HG03575 (cell line): ENCODE measurements at regions not wholly inside any gene's neighbourhood (a gene's known extent, or its start where the extent isn't known, plus 50 kb on each side); places are given as distances from the start of the nearest gene placed in this dataset.

ENCODE experiments used
- ATAC-seq: cut with Tn5 transposase; IDR thresholded peaks from one replicate; pipeline ENCODE4 v1.9.1; 2021; ENCODE audit not compliant: unreplicated experiment, insufficient number of reproducible peaks, low FRiP score; ENCODE audit errors: extremely low read depth

- ATAC-seq, result no peak
These were observed 69.1 kb upstream of the BTN3A2 start for GRCh38 chr6:26295691-26296555.

GRCh38 chr6:26296556-26296856, 68.5 kb upstream of the BTN3A2 start:
- no peak for ATAC-seq

DNA sequence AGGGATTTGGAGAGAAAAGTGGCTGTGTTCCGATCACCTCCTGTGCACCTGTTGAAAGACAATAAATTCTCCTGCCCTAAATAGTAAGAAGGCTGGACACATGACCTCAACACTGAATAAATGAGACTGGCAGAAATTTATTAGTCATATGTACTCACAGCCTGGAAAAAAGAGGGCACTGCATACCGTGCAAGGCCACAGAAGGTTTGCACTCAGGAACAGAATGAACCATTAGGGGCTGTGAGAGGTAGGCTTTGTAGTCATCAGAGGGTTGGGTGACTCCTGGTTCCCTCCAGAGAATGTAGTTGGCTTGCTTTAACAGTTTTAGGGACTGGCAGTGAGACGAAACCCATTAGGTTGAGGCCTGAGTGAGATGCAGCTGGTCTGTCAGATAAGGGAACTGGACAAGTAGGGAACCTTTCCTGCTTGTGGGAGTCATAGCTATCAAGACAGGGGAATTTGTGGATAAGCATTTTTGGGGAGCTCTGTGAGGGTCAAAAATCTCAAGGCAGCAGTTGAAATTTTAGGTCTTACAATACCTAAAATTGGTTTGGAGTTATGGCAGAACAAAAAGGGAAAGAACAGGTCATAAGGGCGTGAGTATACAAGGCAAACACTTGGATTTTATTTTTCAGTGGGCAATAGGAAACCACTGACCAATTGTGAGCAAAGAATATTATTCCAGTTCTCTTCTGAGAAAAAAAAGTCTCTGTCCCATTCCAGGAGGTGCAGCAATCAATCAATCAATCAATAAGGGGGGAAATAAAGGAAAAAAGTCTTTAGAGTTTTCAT, 67.9 kb upstream of the BTN3A2 start:
- no peak for ATAC-seq

GRCh38 chr6:26299286-26300042, 65.5 kb upstream of the BTN3A2 start:
- ATAC-seq, result no peak

DNA sequence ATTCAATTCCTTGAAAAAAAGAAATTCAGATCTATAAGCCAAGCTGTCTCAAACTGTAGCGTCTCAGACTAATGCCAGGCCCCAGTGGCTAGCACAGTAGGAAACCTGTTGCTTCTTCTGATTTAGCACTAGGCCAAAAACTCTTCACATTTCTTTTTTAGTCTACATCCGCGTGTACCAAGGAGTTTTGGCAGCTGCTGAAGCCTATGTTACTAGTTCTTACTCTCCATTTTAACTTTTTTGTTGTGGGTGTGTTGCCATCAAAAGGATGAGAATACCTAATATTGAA, 65.0 kb upstream of the BTN3A2 start:
- ATAC-seq, result no peak

- no peak for ATAC-seq
These were observed 64.6 kb upstream of the BTN3A2 start for GRCh38 chr6:26300359-26300758.

GRCh38 chr6:26300828-26301227, 64.2 kb upstream of the BTN3A2 start:
- no peak for ATAC-seq

DNA sequence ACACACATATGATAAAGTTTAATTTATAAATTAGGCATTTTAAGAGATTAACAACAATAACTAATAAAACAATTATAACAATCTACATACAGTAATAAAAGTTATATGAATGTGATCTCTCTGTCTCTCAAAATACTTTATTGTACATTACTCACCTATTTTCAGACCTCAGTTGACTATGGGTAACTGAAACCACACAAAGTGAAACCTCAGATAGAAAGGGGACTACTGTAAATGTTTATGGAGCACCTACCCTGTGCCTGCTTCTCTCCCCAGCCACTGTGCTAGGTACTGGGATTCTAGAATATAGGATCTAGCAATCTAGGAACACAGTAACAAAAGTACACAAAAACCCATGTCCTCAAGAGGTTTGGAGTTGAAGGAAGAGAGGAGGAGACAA, 63.4 kb upstream of the BTN3A2 start:
- no peak for ATAC-seq

DNA sequence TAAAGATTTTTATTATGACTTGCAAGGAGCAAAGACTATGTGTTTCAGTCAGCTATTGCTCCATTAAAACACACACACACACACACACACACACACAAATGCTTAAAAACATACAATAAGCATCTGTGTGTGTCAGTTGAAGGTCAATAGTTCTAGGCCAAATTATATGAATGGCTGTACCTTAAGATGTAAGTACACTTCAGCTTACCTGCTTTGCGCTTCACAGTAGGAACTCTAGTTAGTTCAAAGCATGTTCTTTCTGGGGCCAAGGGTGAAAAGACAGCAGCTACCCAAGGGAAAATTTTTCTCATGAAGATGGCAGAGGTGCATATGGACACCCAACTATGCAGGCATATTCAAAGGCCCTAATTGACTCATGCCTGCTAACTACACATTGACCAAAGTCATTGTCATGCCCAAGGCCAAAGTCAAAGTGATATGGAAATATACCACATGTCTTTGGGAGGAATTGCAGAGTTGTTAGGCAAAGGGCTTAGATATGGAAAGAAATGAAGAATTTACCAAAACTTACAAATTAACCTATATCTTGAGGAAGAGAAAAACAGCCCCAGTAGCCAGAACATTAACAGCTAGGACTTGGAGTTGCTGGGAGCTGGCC, 61.9 kb upstream of the BTN3A2 start:
- no peak for ATAC-seq

DNA sequence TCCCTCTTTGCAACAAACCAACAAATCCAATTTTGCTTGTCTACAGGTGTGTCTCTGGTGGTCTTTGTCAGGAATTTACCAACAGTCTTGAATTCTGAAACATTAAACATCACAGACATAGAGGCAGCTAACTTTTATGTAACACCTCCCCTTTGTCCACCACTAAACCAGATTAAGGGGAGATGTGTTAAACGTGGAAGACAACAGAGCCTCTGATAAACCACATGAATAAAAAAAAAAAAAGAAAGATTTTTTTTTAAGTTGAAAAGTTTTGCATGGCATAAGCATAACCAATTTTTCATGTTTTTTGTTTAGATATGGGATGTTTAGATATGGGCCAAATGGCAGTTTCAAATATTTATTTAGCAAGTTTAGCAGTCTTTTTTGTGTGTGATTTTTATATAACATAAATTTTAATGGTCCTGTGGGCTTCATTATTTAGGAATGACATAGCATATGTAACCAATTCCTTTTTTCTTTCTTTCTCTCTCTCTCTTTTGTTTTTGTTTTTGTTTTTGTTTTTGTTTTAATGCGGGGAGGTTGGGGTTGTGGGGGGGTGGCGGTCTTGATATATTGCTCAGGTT, 60.7 kb upstream of the BTN3A2 start:
- ATAC-seq, result no peak

DNA sequence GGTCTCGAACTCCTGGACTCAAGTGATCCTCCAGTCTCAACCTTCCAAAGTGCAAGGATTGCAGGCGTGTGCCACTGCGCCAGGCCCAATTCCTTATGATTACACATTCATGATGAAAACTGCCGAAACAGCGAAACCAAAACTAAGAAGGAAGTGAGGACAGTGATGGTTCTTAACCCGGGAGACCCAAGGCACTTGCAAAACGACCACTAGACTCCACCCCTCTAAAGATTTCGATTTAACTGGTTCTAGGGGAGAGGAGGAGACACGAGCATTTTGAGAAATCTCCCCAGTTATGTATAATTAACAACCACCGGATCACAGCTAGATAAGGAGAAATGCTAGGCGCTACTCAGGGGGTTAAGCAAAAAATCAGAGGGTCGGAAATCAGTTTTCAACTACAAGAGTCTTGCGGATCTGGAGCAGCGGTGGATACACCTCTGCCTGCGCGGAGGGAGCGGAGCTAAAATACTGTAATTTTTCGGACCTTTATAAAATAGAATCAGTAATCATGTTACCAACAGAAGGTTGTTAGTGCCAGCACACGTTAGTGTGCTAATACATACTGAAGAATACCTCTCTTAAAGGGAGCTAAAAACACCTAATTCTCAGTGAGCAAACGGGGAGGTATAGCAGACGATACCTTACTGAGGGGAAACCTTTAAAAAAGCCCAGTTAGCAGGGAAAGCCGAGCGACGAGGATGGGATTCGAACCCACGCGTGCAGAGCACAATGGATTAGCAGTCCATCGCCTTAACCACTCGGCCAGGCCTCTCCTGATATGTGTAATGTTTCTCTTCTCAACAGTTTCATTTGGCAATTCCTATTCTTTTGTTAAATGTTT, 60.0 kb upstream of the BTN3A2 start:
- ATAC-seq, result no peak

DNA sequence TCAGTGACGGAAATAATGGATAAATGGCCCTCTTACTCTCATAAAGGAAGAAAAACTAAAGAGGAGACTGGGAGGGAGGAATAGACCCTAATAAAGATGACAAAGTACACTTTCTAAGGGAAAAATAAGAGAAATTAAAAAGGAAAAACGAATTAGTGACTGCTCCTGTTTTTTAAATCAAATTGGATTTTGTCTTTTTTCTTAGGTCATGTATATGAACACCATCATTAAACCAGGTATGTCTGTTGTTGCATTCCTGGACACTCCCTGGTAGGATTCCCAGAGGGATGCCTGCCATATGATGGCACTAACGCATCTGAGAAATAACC, 59.4 kb upstream of the BTN3A2 start:
- no peak for ATAC-seq

DNA sequence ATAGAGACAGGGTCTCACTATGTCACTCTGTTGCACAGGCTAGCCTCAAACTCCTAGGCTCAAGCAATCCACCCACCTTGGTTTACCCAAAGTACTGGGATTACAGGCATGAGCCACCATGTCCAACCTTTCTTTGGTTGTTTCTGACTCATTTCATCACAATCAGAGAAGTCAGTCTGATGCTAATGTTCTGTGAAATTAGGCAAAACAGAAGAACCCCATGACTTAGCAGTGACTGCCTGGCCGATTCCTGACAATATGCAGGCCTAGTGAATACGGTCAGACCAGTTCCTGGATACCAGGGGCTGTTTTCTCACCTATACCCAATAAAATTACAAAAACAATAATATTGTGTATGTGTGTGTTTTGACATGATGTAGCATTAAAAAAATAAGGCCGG, 58.8 kb upstream of the BTN3A2 start:
- no peak for ATAC-seq

GRCh38 chr6:26307850-26308249, 57.1 kb upstream of the BTN3A2 start:
- no peak for ATAC-seq

DNA sequence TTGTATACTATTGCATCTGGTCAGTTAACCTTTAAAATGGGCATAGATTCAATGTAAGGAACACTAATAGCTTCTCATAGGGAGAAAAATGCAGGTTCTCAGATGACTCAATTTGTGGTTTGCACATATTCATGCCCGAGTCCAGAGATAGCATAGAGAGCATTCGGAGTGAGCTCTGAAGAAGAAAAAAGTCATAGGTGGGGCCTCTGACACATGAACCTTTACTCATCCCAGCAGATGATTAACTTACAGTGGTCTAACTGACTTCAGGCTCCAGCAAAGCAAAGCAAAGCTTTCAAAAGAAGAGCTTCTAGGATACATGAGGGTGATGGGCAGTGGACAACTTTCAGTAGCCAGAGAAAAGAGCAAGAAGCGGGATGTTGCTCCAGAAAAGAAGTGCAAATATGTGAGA, 55.3 kb upstream of the BTN3A2 start:
- ATAC-seq, result no peak

- no peak for ATAC-seq
These were observed 54.0 kb upstream of the BTN3A2 start for GRCh38 chr6:26311012-26311384.

DNA sequence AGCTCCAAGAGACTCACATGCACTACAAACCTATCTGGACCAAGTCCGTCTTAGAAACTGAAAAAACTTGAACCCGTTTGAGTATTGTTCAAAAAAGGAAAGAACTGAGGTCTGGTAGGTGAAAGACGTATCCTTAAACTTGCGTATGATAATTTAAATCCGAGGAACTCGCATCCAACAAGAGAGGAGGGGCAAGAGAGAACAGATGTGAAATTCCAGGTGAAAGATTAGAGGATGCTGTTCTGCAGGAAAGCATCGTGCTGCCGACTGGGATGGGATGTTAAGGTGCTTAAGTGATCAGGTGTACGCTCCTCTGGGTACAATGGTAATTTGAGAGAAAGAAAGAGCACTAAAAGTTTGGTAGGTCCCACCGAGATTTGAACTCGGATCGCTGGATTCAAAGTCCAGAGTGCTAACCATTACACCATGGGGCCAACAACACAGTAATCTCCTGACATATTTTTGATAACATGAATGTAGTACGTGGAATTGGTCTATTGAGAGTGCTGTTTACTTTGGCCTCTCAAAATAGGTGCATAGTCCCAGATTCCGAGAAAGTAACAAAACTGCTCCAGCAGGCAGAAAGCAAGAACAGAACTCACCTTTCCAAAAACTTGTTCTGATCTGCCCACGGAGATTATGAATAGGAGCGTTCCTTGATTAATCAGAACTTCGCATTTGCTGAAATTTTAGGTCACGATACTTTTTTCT, 53.5 kb upstream of the BTN3A2 start:
- no peak for ATAC-seq

GRCh38 chr6:26312096-26312463, 52.9 kb upstream of the BTN3A2 start:
- no peak for ATAC-seq
